Skeletal muscle satellite cell (primary cell): ENCODE measurements at regions not wholly inside any gene's neighbourhood (a gene's known extent, or its start where the extent isn't known, plus 50 kb on each side); places are given as distances from the start of the nearest gene placed in this dataset.

Experiments used
- H3K27me3 ChIP-seq: 2 replicates; pipeline ENCODE4 v1.7.0; 2013; ENCODE audit warnings: low read length; ENCODE audit not compliant: control insufficient read depth, insufficient read depth
- H3K36me3 ChIP-seq: 2 replicates; pipeline ENCODE4 v1.7.0; 2013; ENCODE audit warnings: mild to moderate bottlenecking, control low read depth, low read length; ENCODE audit not compliant: insufficient read depth
- H3K4me1 ChIP-seq: 2 replicates; pipeline ENCODE4 v1.7.0; 2013; ENCODE audit warnings: low read length; ENCODE audit not compliant: control insufficient read depth, insufficient read depth
- H3K4me2 ChIP-seq: 2 replicates; pipeline ENCODE4 v1.7.0; 2013; ENCODE audit warnings: mild to moderate bottlenecking, low read length
- H3K4me3 ChIP-seq: 2 replicates; pipeline ENCODE4 v1.7.0; 2013; ENCODE audit warnings: low read length
- H3K9ac ChIP-seq: 2 replicates; pipeline ENCODE4 v1.7.0; 2013; ENCODE audit warnings: mild to moderate bottlenecking, low read depth, low read length, moderate library complexity
- H3K9me3 ChIP-seq: replicated peaks from 2 replicates; pipeline ENCODE4 v1.7.0; 2013; ENCODE audit warnings: mild to moderate bottlenecking, control low read depth, low read length

GRCh38 chr4:29948451-29948850, 771.7 kb upstream of the PCDH7 start:
- no peaks in the 10 kb centered on the region for H3K9me3 ChIP-seq
- H3K27me3 ChIP-seq = no peaks in the 10 kb centered on the region
- H3K4me1 ChIP-seq = no peaks in the 10 kb centered on the region
- no peaks in the 10 kb centered on the region for H3K36me3 ChIP-seq
- no peak overlapping the region for H3K4me2 ChIP-seq
- no peak overlapping the region for H3K4me3 ChIP-seq
- H3K9ac ChIP-seq = no peak overlapping the region

DNA sequence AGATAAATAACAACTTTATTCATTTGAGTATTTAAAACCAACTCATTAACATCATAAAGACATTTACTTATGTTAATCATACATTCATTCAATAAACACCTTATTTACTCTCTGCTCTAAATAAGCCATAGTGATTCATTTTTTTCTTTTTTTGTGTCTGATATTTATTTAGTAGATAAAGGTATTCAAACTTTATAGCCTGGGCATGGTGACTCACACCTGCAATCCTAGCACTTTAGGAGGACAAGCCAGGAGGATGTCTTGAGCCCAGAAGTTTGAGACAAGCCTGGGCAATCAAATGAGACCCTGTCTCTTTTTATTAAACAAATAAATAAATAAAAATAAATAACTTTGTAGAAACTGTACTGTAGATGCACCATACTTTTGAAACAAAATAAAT, 771.3 kb upstream of the PCDH7 start:
- no peak overlapping the region for H3K4me3 ChIP-seq
- no peaks in the 10 kb centered on the region for H3K36me3 ChIP-seq

GRCh38 chr4:29966386-29966785, 753.8 kb upstream of the PCDH7 start:
- Histone ChIP-seq H3K4me3 (no peak overlapping the region), H3K36me3 (no peaks in the 10 kb centered on the region), H3K9me3 (no peaks in the 10 kb centered on the region), H3K27me3 (no peaks in the 10 kb centered on the region), H3K4me1 (no peaks in the 10 kb centered on the region), H3K9ac (no peak overlapping the region), H3K4me2 (no peak overlapping the region)

More for the DNA sequence above, 771.3 kb upstream of the PCDH7 start:
- Histone ChIP-seq H3K9me3 (no peaks in the 10 kb centered on the region), H3K4me1 (no peaks in the 10 kb centered on the region), H3K27me3 (no peaks in the 10 kb centered on the region), H3K9ac (no peak overlapping the region), H3K4me2 (no peak overlapping the region)

- no peak overlapping the region for H3K4me3 ChIP-seq
Measured at GRCh38 chr4:29970626-29971025, 749.5 kb upstream of the PCDH7 start.

DNA sequence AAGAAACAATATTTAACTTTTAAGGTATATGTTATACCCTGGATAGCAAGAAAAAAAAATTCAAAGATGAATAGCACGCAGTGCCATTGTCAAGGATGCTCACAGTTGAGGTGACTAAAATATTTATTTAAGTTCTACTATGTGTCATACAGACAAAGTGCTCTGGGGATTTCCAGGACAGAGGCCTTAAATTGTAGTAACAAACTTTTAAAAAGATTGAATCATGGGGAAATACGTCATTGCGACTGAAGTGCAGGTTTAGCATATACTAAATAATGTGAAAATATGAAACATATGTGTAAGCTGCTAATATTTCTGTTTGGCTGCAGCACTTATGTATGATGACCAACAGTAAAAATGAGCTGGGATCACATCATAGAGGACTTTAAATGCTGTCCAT, 748.0 kb upstream of the PCDH7 start:
- Histone ChIP-seq H3K27me3 (no peaks in the 10 kb centered on the region), H3K4me1 (no peaks in the 10 kb centered on the region), H3K9me3 (no peaks in the 10 kb centered on the region), H3K4me3 (no peak overlapping the region), H3K9ac (no peak overlapping the region), H3K36me3 (no peaks in the 10 kb centered on the region), H3K4me2 (no peak overlapping the region)

More at GRCh38 chr4:29970626-29971025, 749.5 kb upstream of the PCDH7 start:
- Histone ChIP-seq H3K9ac (no peak overlapping the region), H3K4me2 (no peak overlapping the region), H3K9me3 (no peaks in the 10 kb centered on the region), H3K27me3 (no peaks in the 10 kb centered on the region), H3K4me1 (no peaks in the 10 kb centered on the region), H3K36me3 (no peaks in the 10 kb centered on the region)

DNA sequence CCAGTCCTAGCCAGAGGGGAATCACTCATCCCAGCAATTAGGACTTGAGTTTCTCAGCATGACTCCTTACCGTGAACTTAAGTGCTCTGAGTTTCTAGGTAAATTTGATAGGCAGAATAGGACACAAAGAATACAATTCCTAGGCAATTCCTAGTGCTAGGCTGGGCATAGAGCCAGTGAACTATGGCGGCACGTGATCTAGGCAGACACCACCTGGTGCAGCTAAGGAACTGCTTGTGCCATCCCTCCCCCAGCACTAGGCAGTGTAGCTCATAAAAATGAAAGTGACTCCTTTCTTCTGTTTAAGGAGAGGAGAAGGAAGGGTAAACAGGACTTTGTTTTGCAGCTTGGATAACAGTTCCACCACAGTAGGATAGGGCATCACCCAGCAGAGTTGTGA, 736.3 kb upstream of the PCDH7 start:
- no peak overlapping the region for H3K4me2 ChIP-seq
- no peak overlapping the region for H3K4me3 ChIP-seq
- H3K4me1 ChIP-seq = no peaks in the 10 kb centered on the region
- no peaks in the 10 kb centered on the region for H3K27me3 ChIP-seq
- H3K36me3 ChIP-seq = no peaks in the 10 kb centered on the region
- H3K9ac ChIP-seq = no peak overlapping the region
- no peaks in the 10 kb centered on the region for H3K9me3 ChIP-seq

GRCh38 chr4:30001628-30002027, 718.5 kb upstream of the PCDH7 start:
- no peak overlapping the region for H3K4me2 ChIP-seq

DNA sequence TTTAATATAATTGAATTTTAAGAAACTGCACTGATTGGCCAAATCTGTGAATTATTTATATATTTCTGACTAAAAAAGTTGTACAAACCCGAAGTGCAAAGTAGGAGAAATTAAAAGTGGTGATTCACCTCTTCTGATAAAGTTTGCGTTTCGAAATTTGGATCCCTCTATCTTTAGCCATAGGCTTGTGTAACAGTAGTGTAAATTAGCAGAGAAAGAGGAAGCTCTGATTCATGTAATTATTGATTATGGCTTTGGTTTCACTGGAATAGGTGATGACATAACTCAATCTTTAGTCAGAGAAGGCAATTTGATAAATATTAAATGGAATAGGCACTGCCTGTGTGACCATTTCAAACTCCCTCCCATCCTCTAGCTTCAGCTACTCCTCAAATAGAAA, 717.8 kb upstream of the PCDH7 start:
- Histone ChIP-seq H3K9me3 (no peaks in the 10 kb centered on the region), H3K4me3 (no peak overlapping the region), H3K9ac (no peak overlapping the region), H3K4me2 (no peak overlapping the region), H3K36me3 (no peaks in the 10 kb centered on the region), H3K4me1 (no peaks in the 10 kb centered on the region), H3K27me3 (no peaks in the 10 kb centered on the region)

More at GRCh38 chr4:30001628-30002027, 718.5 kb upstream of the PCDH7 start:
- Histone ChIP-seq H3K9ac (no peak overlapping the region), H3K9me3 (no peaks in the 10 kb centered on the region), H3K36me3 (no peaks in the 10 kb centered on the region), H3K27me3 (no peaks in the 10 kb centered on the region), H3K4me3 (no peak overlapping the region), H3K4me1 (no peaks in the 10 kb centered on the region)

DNA sequence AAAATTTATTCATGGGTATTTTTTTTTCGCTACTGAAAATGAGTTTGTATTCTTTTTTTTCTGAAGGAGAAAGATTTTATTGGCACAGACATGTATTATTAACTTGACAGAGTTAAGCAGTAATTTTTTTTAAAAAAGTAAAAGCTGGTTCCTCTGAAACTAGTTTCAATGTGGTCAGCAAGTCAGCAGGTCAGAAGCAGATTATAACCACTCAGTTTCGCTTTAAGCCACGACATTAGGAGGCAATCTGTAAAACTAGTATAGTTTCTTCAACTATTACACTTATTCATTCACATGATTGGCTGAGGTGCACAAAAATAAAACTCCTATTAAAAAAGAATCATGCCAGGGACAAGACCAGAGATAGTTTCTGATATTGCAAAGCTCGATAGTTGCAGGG, 714.2 kb upstream of the PCDH7 start:
- Histone ChIP-seq H3K4me3 (no peak overlapping the region), H3K9ac (no peak overlapping the region), H3K4me1 (no peaks in the 10 kb centered on the region), H3K4me2 (no peak overlapping the region), H3K27me3 (no peaks in the 10 kb centered on the region), H3K9me3 (no peaks in the 10 kb centered on the region), H3K36me3 (no peaks in the 10 kb centered on the region)

DNA sequence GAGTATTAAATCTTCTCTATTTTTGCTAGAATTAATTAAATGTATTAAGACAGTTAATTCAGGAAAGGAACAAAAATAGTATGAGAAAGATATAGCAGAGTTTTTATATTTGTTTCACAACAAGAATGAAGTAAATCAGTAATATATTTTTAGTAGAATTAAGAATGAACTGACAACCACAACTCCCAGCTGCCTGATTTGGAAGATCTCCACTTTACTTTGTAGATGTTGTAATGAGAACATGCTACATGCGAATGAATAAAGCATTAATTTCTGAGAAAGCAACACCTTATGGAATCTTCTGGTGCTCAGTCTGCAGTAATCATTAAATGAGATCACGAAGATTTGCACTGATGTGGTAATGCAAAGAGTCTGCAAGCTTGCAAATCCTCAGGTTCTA, 695.6 kb upstream of the PCDH7 start:
- H3K9ac ChIP-seq = no peak overlapping the region
- no peaks in the 10 kb centered on the region for H3K36me3 ChIP-seq
- no peaks in the 10 kb centered on the region for H3K27me3 ChIP-seq
- H3K4me3 ChIP-seq = no peak overlapping the region
- H3K4me1 ChIP-seq = no peaks in the 10 kb centered on the region
- H3K9me3 ChIP-seq = no peaks in the 10 kb centered on the region
- no peak overlapping the region for H3K4me2 ChIP-seq

- Histone ChIP-seq H3K9me3 (no peaks in the 10 kb centered on the region), H3K9ac (no peak overlapping the region), H3K4me3 (no peak overlapping the region), H3K4me1 (no peaks in the 10 kb centered on the region), H3K4me2 (no peak overlapping the region), H3K36me3 (no peaks in the 10 kb centered on the region), H3K27me3 (no peaks in the 10 kb centered on the region)
Measured at GRCh38 chr4:30028826-30029225, 691.3 kb upstream of the PCDH7 start.

DNA sequence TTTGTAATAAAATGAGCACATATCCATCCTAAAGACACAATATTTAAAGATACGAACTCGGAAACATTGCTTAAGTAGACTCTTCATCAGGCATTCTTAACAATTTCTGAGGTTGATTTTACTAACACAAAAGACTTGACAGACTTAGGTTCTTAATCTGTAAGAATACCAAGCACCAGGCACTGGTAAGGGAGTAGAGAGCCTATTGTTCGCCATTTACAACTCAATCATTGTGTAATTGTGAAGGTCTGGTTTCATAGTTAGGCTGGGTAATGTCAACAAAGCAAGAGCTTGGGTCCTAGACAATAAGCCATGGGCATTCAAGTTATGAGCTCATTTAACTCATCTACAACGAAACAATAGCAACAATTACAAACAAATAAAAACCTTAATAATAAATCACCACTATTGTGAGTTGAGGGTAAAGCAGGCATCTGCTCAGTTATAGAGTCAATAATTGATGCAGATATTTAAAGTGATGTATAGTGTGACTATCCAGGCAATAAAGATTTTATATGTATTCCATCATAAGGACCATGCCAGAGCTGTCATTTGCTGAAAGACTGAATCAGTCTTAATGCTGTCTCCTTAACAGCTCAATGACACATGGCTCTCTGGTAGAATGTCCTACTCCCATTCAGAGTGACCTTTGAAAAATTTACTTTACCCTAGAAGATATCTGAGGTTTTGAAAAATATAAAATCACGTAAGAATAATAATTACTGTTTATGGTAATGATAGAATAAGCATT, 664.0 kb upstream of the PCDH7 start:
- H3K27me3 ChIP-seq = no peaks in the 10 kb centered on the region
- no peak overlapping the region for H3K4me2 ChIP-seq
- H3K4me1 ChIP-seq = no peaks in the 10 kb centered on the region
- no peak overlapping the region for H3K9ac ChIP-seq
- H3K36me3 ChIP-seq = no peaks in the 10 kb centered on the region
- no peaks in the 10 kb centered on the region for H3K9me3 ChIP-seq
- H3K4me3 ChIP-seq = no peak overlapping the region
